Fibroblast of gingiva (primary cell): ENCODE measurements at regions not wholly inside any gene's neighbourhood (a gene's known extent, or its start where the extent isn't known, plus 50 kb on each side); places are given as distances from the start of the nearest gene placed in this dataset.
"Not testable (repeated sequence)": the region's sequence is repeated elsewhere in the genome, so short reads cannot be mapped to it uniquely, and the experiment has no call there.

Experiments used
- DNase-seq: peaks from one replicate; pipeline ENCODE4 v3.0.0-alpha.2; 2011; ENCODE audit warnings: low read depth

DNA sequence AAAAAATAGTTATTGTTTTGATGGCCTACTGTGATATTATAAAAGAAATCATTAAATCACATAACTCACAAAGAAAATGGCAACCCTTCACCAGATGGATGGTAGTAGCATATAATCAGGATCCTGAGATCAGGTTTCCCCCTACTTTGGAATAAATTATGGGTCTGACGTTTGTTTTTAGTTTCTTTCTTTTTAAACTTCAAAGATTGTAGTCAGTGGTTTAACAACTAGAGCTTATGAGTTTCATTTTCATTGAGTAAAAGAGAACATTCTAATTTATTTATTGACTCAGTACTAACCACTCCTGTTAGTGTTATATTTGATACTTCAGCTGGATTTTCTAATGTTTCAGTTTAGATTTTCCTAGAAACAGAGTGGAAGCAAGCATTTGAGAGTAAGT is 218.0 kb upstream of the PCSK5 start:
- no peak for DNase-seq

DNA sequence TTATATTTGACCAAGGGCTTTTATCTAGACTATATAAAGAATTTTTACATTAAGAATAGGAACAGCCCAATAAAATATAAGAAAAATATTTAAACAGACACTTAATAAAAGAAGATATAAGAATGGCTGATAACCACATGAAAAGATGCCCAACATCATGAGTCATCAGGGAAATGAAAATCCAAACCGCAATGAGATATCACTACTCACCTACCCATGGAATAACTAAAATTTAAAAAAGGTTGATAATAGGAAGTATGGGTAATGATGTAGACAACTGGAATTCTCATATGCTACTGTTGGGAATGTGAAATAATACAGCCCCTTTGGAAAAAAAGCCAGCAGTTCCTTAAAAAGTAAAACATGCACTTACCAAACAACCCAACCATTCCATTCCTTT is 206.9 kb upstream of the PCSK5 start:
- no peak for DNase-seq

DNA sequence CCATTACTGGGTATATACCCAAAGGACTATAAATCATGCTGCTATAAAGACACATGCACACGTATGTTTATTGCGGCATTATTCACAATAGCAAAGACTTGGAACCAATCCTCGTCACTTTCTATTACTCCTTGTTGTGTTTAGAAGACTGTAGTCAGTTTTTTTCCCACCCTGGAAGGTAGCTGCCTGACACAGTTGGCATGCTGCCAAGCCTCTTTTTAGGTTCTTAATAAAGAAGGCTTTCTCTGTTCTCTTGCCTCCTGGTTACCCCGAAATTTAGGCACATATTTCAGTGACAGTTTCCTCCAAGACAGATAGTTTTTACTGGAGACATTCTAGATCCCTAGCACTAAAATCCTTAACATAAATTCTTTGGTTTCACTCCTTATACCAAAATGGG is 205.4 kb upstream of the PCSK5 start:
- DNase-seq = no peak

DNA sequence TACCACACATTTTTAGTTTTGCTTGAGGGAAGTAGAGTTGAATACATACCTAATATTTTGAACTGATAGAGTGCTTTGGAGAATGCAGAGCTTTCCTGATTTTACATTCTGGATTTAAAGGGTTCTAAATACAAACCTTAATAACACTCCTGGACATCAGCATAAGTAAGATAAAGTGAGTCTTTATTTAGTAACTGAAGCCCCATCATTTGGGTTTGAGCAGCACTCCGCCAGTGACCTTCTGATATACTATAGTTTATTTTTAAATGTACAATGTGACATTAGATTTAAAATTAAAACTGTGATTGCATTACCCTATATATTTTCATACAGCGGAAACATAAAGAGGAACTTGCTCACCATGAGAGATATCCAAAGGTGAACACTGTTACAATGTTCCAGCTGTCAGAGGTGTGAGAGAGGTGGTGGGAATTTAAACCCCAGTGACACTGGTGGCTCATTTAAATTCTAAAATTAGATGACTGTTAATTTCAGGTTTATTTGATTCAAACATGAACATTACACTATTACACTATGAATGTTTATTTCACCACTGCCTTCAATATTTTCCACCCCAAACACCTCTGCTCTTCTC is 203.0 kb upstream of the PCSK5 start:
- DNase-seq = no peak

DNA sequence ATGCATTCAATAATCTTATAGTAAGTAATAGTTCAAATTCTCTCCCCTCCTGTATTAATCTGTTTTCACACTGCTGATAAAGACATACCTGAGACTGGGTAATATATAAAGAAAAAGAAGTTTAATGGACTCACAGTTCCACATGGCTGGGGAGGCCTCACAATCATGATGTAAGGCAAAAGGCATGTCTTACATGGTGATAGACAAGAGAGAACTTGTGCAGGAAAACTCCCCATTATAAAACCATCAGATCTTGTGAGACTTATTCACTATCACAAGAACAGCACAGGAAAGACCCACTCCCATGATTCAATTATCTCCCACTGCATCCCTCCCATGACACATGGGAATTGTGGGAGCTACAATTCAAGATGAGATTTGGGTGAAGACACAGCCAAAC is 199.9 kb upstream of the PCSK5 start:
- not testable (repeated sequence) for DNase-seq

DNA sequence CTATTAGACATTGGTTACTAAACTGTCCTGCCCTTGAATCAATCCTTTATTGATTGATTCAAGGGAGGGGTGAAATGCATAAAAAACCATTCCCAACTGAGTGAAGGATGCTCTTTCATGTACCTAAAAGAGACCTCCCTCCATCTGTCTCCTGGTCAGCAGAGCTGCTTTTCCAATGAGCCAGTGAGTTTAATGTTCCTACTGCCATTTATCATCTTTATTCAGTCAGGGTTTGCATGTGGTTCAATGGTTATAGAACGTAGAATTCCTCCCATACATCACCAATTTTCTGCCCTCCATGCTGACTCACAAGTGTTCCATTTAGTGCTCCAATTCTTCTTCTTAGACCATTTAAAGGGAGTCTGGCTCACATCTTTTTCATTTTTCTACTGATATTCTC is 199.1 kb upstream of the PCSK5 start:
- DNase-seq = no peak

DNA sequence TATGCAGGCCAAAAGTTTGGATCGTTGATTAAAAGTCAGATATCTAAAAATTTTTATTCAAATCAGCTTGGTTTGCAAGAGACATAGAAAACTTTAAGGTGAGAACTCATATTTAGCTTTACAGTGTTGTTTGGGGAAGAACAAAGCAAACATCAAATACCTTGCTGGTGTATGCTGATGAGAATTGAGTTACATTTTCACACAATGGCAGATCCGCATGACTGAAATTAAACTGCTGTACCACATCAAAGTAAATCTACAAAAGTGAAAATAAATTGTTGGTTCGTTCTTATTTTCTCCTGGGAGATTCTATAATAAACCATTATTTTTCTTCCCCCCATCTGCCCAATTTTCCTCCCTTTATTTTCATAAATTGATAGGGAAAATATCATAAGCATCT is 198.2 kb upstream of the PCSK5 start:
- no peak for DNase-seq

DNA sequence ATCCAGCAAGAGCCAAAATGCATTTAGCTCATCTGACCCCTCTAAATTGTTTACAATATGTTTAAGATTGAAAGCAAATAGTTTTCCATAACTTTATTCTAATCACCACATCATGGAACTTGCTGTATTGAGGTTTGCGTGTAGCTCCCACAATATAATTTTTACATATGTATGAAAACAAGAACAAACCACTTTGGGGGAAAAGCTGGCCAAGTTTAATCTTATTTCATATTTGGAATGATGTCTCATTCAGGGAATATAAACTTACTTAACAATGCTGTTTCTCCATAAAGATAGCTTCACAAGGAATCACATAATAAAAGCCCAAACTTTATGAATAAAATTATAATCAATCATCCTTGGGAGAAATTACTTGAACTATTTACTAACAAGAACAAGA is 194.6 kb upstream of the PCSK5 start:
- no peak for DNase-seq

DNA sequence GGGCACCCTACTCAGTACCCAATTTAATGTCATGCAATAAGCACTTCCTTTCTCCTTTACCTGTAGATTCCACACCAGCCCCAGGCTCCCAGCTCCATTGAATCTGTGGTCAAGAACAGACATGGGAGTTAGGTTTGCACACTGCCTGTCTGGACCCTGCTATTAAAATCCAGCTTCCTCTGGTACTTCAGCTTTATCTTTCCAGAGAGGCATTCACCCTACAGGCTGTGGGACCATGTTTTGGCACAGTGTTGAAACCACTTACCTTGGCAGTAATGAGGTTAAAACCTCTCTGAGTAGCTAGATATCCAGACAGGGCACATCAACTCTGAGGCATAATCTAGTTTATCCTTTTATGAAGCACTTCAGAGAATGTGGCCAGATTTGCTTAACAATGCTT is 191.5 kb upstream of the PCSK5 start:
- no peak for DNase-seq

DNA sequence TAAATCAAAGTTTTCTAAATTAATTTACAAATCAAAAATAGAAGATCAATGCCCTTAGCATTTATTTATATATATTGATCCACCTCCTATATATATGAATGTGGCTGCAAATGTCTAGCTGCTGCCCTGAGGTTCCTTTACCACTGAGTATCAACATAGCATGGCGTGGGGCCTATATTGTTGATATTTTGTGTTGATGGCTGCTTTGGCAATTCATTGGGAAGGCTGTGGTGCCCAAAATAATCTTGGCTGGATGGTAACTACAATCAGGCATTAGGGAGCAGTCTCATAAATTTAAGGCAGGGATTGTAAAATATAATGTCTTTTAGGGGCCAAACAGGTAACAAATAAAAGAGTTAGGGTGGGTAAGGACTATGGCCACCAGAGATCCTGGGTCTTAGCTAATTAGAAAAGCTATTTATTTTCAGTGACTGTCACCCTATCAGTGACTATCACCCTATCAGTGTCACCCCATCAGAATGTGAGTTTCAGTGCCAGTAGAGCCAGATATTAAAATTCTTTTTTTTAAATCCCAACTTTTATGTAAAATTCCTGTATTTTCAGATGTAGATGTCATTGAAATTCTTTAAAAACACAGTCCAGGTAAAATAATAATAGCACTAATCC is 190.7 kb upstream of the PCSK5 start:
- no peak for DNase-seq

DNA sequence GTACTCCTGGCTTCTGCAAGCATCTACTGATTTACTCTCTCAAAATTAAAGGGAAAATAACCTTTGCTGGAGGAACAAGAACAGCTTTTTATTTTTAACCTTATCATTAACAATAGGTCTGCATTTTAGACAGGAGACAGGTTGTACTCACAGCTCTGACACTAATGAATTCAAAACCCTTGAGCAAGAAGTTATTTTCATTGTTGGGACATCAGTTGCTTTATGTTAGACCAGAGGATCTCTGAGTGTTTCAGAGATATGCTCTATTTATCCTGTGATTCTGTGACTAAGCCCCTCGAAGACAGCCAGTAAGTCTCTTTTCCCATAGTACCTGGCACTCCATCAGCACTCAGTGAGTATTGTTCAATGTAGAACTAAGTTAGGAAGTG is 190.2 kb upstream of the PCSK5 start:
- DNase-seq = no peak

DNA sequence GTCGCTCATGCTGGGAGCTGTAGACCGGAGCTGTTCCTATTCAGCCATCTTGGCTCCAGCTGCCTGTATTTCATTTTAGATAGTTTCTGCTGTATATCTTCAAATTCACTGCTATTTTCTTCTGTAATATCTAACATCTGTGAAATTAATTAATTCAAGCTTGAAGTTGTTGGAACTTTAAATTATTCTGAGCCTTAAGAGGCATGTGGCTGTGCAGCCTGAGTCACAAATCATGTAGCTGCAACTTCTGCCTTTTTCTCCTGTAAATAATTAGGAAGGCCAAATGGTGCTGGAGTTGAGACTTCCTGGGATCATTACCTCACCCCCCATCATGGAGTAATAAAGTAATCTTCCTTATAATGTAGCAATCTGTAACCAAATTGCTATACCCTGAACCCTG is 183.3 kb upstream of the PCSK5 start:
- DNase-seq = no peak

DNA sequence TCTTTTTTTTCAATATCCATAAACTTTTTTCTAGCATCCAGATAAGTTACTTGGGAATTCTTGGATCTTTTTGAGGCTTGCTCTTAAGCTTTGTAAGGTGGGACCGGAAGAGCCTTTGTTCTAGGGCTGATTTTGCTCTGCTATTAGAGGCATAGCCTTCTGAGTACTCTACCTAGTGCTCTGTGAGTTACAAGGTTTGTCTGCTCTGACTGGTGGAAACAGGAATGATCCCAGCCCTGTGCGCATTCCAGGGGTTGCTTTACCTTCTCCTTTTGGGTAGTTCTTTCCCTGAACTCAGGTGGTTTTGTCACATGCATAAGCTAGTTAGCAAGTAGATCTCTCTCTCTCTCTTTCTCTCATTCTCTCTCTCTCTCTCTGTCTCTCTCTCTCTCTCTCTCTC is 180.8 kb upstream of the PCSK5 start:
- DNase-seq = no peak

DNA sequence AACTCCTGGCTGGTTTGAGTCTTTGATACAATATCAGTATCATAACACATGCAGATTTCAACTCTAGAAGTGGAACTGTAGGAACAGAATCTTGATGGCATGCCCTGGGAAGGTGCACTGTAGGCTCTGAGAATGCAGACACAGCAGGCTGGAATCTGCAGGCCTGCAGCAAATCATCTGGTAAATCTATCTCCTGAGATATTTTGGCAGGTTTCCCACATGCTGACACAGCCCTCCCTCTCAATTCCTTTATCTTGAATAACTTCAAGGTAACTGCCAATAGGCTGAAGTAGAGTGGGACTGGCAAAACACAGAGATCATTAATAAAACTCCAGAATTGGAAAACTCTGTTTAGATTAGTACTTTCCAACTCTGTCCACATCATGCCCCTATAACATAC is 177.8 kb upstream of the PCSK5 start:
- no peak for DNase-seq

DNA sequence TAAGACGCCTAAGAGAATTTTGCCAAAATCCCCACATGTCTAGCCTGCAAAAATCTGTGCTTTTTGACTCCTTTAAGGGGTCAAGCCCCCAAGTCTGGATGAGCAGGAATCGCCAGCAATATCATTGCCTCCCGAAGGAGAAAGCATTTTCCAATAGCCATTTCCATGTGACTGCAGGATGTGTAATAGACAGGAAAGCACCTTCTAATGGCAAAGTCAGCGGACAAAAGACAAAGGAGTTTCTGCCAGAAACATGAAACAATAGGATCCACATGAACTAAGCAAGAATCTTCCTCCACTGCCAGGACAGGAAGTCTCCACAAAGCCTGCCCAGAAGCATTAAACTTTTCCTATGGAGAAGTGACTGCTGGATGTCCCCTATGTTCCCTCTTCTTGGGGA is 177.1 kb upstream of the PCSK5 start:
- no peak for DNase-seq

DNA sequence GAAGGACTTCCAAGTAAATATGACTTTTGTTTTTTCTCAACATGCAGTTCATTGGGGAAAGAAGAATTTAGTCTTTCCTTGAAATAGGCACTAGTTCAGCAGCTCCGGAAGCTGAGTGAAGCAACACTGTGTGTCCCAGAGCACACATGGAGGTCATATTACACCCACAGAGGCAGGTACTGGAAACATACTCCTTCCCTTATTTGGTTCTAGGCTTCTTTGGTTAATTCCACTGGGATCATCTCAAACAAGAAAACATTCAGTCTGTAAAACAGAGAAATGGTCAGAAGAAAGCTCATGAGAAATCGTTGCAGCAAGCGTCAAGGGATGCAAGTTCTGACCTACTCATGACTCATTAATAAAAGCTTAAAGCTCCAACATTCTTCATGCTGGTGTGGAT is 175.1 kb upstream of the PCSK5 start:
- no peak for DNase-seq

DNA sequence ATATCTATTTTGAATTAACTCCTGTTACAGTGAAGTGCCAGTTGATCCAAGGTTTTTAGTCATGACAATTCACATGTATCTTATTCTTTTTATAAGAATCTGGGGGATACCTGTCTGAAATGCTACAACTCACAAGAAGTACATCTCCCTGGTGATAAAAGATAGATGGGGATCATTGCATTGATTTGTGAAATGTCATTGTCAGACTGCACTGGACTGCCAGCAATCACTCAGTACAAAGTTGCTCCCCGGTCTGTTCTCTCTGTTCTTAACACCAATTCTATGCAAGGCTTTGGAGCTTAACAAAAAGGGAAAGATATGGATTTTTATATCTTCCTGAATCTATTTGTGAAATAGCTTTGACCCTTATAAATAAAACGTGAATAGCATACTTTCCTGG is 171.8 kb upstream of the PCSK5 start:
- DNase-seq = no peak

DNA sequence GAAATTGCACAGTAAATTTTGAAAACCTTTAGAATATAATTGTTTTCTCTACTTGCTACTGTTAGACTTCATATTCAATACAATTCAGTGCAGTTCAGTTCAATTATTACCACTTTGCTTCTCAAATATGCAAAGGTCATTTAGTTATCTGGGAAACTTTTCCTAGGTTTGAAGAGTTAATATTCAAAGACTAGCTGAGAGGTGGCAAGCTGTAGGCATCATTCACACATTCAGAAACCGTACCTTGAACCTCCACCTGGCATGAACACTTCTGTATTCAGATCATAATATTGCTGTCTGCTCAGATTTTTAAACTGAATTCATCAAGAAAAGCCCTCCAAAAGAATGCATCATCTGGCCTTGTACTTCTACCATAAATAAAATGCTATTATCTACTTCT is 162.1 kb upstream of the PCSK5 start:
- no peak for DNase-seq

DNA sequence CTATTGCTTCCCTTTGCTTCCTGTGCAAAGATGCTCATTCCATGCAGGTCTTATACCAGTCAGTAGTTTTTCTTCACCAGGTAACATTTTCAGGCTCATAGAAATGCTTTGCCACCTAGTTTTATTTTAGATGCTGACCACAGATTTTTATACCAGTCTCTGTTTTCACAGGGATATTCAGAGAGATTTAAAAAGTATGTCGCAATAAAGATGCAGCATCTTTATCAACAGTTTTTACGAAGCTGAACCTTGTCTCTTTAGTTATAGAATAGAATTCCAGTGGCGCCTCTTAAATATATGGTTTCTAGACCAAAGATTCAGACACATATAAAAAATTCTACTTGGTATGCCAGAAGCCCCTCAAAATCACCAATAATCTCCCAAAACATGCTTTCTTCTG is 155.7 kb upstream of the PCSK5 start:
- DNase-seq = no peak

DNA sequence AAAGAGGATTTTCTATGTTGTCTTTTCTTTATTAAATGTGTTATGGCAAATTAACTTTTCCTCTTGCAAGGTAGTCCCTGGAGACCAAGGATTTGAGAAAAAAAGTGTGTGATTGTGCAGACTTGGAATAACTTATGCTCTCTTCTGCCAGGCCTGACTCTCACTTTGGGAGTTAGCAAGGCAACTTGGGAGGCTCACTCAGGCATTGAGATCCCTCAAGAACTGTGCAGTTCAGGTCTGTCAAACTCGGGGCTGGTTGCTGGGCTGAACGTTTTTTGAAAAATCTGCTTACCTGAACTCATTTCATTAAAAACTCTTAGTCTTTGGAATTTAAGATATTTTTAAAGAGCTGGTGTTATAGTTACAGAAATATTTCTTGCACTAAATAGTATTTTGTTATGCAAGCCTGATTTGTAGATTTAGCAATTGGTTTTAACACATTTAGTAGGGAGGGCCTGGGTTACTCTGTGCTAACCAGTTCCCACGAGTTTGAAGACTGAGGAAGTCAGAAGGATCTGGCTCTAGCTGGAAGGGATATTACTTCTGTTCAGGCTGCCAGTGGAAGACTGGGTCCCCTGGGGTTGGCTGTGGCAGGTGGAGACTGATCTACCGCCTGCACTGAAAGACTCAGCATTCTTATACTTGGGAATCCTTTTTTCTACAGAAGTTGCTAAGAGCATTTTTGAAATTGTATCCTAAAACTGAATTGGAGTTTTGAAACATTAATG is 150.4 kb upstream of the PCSK5 start:
- DNase-seq = no peak

DNA sequence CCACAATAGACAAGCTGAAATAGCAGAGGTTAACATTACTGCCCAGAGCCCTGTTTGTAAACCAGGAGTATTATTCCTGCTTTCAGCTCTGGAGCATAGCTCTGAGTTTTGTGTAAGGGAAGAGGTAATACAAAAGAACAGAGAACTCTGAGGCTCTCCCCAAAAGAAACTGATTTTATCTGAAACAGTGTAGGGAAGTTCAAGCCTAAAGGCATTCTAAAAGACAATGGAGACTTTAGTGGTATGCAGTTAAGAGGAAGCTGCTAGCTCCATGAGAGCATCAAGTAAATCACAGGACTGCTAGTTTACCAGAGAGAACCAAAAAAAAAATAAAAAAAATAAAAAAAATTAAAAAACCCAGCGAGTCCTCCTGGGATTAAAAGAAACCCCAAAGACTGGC is 146.6 kb upstream of the PCSK5 start:
- no peak for DNase-seq

DNA sequence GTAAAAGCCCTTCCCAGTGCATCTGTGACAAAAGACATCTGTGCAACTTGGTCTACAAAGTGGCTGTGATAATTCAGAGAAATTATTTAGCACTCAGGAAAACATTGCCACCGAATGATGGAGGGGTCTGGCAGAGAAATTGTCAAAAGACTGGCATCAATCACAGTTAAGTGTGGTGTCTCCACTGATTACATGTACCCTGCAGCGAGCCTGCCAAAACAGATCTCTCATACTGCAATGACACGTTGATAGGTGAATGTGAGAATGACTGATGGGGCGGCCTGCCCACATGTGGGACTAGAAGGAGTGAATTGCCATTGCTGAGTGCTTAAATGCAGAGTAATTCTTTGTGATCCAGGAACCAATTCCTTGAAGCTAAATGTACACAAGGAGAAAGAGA is 136.4 kb upstream of the PCSK5 start:
- no peak for DNase-seq

DNA sequence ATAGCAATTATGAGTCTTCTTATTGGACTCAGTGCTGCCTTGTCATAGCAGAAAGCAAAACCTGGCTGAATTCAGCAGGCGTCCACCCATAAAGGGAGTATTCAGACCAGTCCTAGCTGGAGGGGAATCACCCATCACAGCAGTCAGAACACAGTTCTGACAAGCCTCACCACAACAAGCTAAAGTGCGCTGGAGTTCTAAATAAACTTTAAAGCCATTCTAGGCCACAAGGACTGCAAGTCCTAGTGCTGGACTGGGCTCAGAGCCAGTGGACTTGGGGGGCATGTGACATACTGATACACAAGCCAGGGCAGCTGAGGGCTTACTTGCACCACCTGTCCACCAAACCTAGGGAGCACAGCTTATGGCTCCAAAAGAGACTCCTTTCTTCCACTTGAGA is 115.3 kb upstream of the PCSK5 start:
- no peak for DNase-seq
